Cerebellar cortex (tissue), 1 donor: ENCODE measurements at regions not wholly inside any gene's neighbourhood (a gene's known extent, or its start where the extent isn't known, plus 50 kb on each side); places are given as distances from the start of the nearest gene placed in this dataset.
"Not testable (repeated sequence)": the region's sequence is repeated elsewhere in the genome, so short reads cannot be mapped to it uniquely, and the experiment has no call there.

Source experiments
- DNase-seq: peaks from one replicate; pipeline ENCODE4 v3.0.0-alpha.2; 2015; ENCODE audit warnings: low spot score

- no peak for DNase-seq
Measured at GRCh38 chr5:108530706-108531105, 148.8 kb upstream of the FBXL17 start.

- DNase-seq, result no peak
Measured at GRCh38 chr5:108529381-108529780, 147.5 kb upstream of the FBXL17 start.

DNA sequence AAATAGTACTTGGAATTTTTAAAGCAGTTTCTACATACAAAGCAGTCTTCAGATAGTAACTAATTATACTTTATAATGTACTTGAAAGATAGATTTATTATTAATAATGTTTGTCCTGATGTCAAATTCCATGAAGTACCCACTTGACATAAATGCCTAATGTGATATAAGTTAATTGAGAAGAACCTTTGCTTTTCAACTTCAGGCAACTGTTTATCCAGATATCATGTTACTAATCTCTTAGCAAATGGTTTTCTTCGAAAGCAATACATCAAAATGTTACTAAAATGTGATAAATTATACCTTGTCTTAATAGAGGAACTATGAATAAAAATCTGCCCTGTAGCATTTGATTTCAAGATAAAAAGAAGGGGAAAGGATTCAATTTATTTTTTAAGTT, 146.8 kb upstream of the FBXL17 start:
- no peak for DNase-seq

DNA sequence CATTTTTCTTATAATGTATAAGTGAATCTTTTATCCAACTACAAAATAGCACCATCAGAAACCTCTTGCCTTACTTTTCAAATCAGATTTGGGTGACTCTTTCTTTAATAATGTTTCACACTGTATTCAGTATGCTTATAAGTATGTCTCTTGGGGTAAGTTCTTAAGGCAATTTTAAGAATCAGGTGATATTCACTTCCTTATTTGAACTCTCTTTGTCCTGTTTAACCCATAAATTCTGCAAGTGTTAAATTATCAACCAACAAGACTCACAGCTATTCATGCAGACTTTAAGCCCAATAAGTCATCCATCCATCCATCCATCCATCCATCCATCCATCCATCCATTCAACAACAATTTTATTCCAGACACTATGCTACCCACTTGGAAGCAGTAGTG, 142.7 kb upstream of the FBXL17 start:
- DNase-seq, result no peak

DNA sequence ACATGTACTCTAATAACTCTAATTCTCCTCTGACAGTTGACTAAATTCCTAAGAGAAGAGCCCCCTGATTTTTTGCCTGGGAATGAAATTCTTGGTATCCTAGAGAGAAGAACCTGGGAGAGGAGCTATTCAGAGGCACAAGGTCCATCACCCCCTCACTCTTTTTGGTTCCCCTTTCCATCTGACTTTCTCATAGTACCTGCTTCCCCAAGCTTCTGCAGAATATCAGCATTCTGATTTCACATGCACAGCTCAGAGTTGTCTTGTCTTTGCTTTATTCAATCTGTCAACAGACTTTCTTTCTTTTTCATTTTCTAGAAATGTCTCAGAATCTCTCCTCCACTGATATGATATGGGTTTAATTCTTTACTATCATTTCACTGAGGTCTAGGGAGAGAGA, 141.5 kb upstream of the FBXL17 start:
- DNase-seq, result no peak

GRCh38 chr5:108521841-108522506, 140.1 kb upstream of the FBXL17 start:
- DNase-seq, result peak; percentile 40

DNA sequence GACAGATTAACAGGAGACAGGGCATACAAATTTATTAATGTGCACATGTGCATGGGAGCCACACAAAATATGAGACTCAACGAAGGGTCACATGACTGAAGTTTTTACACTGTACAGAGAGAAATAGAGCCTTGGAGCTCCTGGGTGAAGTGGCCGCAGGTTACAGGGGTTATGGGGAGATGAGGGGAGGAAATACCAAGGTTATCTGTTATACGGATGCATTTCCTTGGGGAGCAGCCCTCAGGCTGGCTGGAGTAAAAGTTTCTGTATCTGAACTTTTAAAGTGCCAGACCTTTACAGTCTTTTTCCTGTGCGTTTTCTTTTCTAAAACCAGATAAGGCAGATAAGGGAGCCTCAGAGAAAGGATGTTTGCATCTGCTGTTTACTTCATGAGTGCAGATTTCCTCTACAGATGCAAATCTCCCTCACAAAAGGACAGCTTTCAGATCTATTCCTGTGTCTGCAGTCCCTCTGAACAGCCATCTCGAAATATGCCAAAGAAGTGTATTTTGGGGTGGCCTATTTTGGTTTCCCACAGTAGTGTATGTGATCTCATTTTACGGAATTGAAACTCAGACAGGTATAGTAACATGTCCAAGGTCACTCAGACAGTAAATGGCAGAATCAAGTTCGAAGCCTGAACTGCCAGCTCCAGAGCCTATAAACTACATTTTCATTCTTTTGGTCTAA, 139.3 kb upstream of the FBXL17 start:
- DNase-seq, result no peak

DNA sequence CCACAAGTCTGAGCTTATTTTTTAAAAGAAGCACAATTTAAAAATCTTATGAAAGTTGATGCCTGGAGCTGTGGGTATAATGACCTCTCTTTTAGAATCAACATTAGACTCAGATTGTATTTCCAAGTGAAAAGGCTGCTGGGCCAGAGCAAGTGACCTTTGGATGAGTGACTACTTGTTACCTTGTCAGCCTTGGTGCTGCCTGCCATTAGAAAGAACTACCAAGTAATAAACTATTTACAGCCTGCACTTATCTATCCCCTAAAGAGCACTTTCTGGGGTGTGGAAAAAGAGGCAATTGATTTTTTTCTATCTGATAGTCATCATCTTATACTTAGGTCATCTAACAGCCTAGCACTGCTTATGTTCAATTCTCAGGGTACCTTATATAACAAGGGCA, 134.9 kb upstream of the FBXL17 start:
- DNase-seq, result no peak

DNA sequence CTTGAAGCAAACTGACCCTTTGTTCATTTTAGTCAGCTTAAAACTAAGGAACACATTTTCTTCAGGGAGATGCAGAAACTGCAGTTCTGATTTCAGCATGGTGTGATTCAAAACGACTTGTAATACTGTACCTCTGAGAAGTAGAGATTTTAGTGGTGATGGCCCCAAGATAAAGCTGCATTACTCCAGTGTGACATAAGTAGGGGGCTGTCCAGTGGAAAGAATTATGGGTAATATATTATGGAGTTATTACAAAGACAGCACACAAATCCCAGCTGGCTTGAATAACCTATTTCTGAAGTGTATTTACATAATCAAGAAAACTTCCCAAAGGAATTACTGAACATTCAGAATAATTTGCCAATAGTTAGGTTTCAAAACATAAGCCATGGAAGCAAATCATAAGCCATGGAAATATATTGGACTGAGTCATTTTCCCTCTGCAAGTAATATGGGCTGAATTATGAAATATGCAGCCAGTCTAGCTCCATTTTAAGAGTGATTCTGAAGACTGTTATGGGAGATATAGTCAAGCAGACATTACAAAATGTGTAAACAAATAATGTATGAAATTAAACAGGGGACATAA, 133.7 kb upstream of the FBXL17 start:
- no peak for DNase-seq

DNA sequence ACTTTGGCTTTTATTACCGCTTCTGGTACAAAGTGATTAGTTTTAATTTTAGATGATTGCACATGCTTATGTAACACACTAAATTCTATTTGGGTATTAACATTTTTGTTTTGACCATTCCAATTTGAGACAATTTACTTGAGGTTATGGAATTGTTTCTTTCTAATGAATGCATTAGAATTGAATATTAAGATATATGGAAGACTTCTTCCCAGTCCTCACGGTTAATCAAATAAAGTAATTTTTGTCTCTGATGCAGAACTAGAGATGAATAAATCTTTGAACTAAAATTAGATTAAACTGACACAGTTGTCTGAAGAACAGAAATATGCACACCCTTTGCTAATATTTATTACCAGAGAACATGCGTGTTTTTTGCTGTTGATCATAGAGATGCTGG, 127.1 kb upstream of the FBXL17 start:
- no peak for DNase-seq

- DNase-seq, result no peak
Measured at GRCh38 chr5:108507631-108508030, 125.7 kb upstream of the FBXL17 start.

DNA sequence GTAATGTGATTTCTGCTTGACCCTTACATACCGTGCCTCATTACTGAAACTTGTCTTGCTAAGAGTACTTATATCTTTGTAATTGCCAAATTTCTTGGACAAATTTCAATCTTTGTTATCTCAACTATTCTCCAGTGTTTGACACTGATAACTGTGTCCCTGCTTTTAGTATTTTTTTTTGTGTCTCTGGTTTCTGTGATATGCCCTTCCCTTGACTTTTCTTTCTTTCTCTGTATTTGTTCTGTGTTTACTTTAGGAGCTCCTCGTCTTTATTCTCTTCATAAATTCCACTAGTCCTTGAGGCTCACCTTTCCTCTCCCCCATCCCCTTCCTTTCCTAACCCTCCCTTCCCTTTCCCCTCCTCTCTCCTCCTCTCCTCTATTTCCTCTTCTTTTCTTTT, 123.7 kb upstream of the FBXL17 start:
- DNase-seq, result no peak

GRCh38 chr5:108504974-108505373, 123.1 kb upstream of the FBXL17 start:
- no peak for DNase-seq

GRCh38 chr5:108503986-108504385, 122.1 kb upstream of the FBXL17 start:
- DNase-seq, result no peak

GRCh38 chr5:108495615-108496014, 113.7 kb upstream of the FBXL17 start:
- DNase-seq, result not testable (repeated sequence)

DNA sequence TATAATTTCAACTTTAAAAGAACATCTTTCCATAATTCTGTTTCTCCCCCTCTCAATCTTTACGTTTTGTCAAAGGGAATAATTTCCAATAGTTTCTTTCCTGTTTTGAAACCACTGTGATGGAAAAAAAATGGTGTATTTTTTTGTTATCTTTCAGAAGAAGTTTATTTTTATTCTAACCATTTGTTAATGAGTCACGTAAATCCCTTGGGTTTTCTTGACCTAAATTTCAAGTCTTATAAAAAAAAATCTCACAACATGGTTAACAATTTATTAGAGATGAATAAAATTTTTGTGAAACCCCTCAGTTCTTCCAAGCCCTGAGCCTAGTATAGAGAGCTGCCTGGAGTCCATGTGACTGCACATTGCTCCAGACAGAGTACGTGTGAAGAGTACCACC, 106.1 kb upstream of the FBXL17 start:
- DNase-seq, result no peak

GRCh38 chr5:108484035-108484434, 102.1 kb upstream of the FBXL17 start:
- DNase-seq, result no peak

DNA sequence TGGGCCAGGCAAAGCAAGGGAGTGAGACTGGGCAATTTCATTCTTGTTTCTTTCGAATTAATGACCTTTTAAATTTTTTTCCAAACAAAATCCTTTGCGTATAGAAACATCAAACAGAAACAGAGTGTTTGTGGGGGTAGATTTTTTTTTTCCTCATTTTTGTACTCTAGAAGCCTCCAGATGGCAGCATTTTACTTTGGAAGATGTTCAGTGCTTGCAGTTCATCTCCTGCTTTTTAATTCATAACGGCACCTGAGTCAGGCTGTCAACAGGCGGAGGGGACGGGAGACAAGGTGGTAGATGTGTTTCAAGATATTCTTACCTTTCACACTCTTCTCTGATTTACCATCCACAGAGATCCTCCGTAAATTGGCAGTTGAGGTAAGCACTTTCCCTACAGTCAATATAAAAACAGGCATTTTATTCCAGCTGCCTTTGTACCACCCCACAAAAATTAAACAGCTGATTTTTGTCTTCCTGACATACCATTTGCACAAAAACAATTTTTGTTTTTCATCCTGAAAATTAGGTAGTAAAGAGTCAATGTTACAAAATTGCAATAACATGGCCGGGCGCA, 99.5 kb upstream of the FBXL17 start:
- DNase-seq, result peak; percentile 45

- no peak for DNase-seq
Measured at GRCh38 chr5:108472237-108472636, 90.3 kb upstream of the FBXL17 start.

GRCh38 chr5:108467563-108467962, 85.7 kb upstream of the FBXL17 start:
- no peak for DNase-seq

DNA sequence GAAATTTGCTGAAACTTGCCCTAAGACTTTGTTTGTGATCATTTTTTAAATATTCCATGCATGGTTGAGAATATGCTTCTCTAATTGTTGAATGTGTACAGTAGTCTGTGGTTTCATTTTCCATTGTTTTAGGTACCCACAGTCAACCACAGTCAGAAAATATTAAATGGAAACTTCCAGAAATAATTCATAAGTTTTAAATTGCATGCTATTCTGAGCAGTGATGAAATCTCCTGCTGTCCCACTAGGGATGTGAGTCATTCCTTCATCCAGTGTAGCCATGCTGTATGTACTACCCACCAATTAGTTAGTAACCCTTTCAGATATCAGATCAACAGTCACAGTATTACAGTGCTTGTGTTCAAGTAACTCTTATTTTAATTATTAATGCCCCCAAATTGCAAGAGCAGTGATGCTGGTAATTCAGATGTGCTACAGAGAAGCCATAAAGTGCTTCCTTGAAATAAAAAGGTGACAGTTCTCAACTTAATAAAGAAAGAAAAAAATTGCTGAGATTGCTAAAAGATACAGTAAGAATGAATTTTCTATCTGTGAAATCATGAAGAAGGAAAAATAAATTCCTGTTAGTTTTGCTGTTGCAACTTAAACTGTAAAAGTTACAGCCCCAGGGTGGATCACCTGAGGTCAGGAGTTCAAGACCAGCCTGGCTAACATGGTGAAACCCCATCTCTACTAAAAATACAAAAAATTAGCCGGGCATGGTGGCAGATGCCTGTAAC, 79.9 kb upstream of the FBXL17 start:
- DNase-seq, result no peak

GRCh38 chr5:108459769-108460168, 77.9 kb upstream of the FBXL17 start:
- no peak for DNase-seq

GRCh38 chr5:108451269-108451668, 69.4 kb upstream of the FBXL17 start:
- no peak for DNase-seq
